Breast epithelium (tissue), 4 donors: ENCODE measurements at regions not wholly inside any gene's neighbourhood (a gene's known extent, or its start where the extent isn't known, plus 50 kb on each side); places are given as distances from the start of the nearest gene placed in this dataset.
"Not testable (repeated sequence)": the region's sequence is repeated elsewhere in the genome, so short reads cannot be mapped to it uniquely, and the experiment has no call there.

ENCODE experiments used
- DNase-seq, 2 donors: peaks; one replicate each; pipeline ENCODE4 v3.0.0-alpha.2; 2019; ENCODE audit warnings: low spot score in 2 of 2
- H3K27ac ChIP-seq, 2 donors: fragments of 200-600 bp; sonication (generic) in 1 of 2; one replicate each; pipeline ENCODE4 v1.5.1; 2016 to 2019; ENCODE audit warnings: mild to moderate bottlenecking in 1 of 2
- H3K27me3 ChIP-seq, 2 donors: fragments of 200-600 bp; sonication (generic) in 1 of 2; one replicate each; pipeline versions ENCODE4 v1.5.1 to v1.6.0; 2017 to 2019; ENCODE audit warnings: control low read depth in 1 of 2, mild to moderate bottlenecking in 1 of 2
- H3K36me3 ChIP-seq: fragments of 200-600 bp; one replicate; pipeline ENCODE4 v1.5.1; 2019
- H3K4me1 ChIP-seq, 2 donors: fragments of 200-600 bp; sonication (generic); one replicate each; pipeline ENCODE4 v1.5.1; 2016 to 2019; ENCODE audit warnings: control low read depth in 1 of 2
- H3K4me3 ChIP-seq, 3 donors: fragments of 200-600 bp; sonication (generic); 1 replicate in 2 of 3; 2 replicates in 1 of 3; pipeline ENCODE4 v1.5.1; 2016 to 2019; ENCODE audit warnings: mild to moderate bottlenecking in 3 of 3, moderate library complexity in 2 of 3
- H3K9me3 ChIP-seq, 2 donors: fragments of 200-600 bp; sonication (generic) in 1 of 2; one replicate each; pipeline ENCODE4 v1.5.1; 2016 to 2019; ENCODE audit warnings: control low read depth in 1 of 2
- POLR2AphosphoS5 ChIP-seq, 3 donors: sonication (generic); formaldehyde crosslinking; IDR thresholded peaks; one replicate each; pipeline ENCODE4 v1.6.1; 2017; ENCODE audit warnings: antibody characterized with exemption in 3 of 3
- intact Hi-C: fragments of 100-400 bp; cut with DNase I; formaldehyde crosslinking; loops from one replicate; pipeline ENCODE4 v1.15.1; 2023; ENCODE audit warnings: low total_unique reads

- H3K36me3 ChIP-seq, H3K9me3 ChIP-seq, H3K4me3 ChIP-seq, H3K4me1 ChIP-seq, H3K27me3 ChIP-seq, intact Hi-C loops, H3K27ac ChIP-seq, DNase-seq: not testable (repeated sequence)
Observed at GRCh38 chr1:120941066-120941465, 51.5 kb downstream of the PPIAL4A start.

GRCh38 chr1:120941836-120942217, 52.3 kb downstream of the PPIAL4A start:
- H3K27ac ChIP-seq, result peak overlapping the region; percentile 55 to 92
- H3K36me3 ChIP-seq, H3K4me1 ChIP-seq, H3K27me3 ChIP-seq, intact Hi-C loops, DNase-seq, H3K9me3 ChIP-seq: not testable (repeated sequence)
- peak overlapping the region; percentile 23 to 67 (median 51) for H3K4me3 ChIP-seq

DNA sequence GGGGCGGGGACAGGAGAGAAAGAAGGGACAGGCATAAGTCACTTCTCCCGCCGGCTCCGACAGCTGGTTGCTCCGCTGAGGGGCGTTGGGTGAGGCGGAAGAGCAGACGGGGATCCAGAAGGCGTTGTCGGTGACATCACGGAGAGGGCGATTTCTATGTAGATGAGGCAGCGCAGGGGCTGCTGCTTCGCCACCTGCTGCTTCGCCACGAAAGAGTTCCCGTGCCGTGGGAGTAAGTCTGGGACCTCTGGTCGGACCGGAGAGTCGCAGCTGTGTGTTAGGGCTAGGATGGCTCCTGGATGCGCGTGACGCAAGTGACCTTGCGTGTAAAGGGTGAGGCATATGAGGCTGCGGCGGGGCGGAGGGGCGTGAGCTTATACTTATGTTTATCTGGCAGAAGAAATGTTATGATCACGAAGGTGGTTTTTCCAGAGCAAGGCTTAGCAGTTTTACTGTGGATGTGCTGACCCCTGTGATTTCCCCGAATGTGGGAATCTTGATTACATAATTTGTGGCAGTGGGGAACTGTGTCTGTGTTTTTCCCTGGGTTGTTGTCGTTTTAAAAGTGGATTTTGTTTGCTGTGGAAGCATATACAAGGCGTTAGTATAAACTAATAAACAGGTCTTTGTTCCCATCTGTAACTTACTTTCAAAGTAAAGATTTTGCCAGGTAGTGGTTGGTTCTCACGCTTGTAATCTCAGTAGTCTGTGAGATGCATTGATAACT, 52.8 kb downstream of the PPIAL4A start:
- peak overlapping the region; percentile 90 to 92 for H3K27ac ChIP-seq
- H3K4me1 ChIP-seq, H3K36me3 ChIP-seq, intact Hi-C loops, H3K27me3 ChIP-seq, H3K9me3 ChIP-seq: not testable (repeated sequence)
- TF ChIP-seq POLR2AphosphoS5 (IDR thresholded peaks at IDR 0.05), result peak in 1 of 3 donors; percentile 64
- peak overlapping the region; percentile 23 to 67 (median 51) for H3K4me3 ChIP-seq
- DNase-seq, result peak in 1 of 2 donors; percentile 63

- H3K9me3 ChIP-seq, H3K27ac ChIP-seq, intact Hi-C loops, H3K4me1 ChIP-seq, DNase-seq, H3K36me3 ChIP-seq, H3K27me3 ChIP-seq, H3K4me3 ChIP-seq: not testable (repeated sequence)
Observed at GRCh38 chr1:120942945-120943319, 53.4 kb downstream of the PPIAL4A start.

- H3K36me3 ChIP-seq, H3K4me1 ChIP-seq, H3K27ac ChIP-seq, intact Hi-C loops, H3K9me3 ChIP-seq, DNase-seq, H3K4me3 ChIP-seq, H3K27me3 ChIP-seq: not testable (repeated sequence)
Observed at GRCh38 chr1:120944691-120945090, 55.1 kb downstream of the PPIAL4A start.

GRCh38 chr1:120945122-120945521, 55.6 kb downstream of the PPIAL4A start:
- H3K27ac ChIP-seq, intact Hi-C loops, H3K27me3 ChIP-seq, H3K9me3 ChIP-seq, H3K36me3 ChIP-seq, DNase-seq, H3K4me1 ChIP-seq, H3K4me3 ChIP-seq: not testable (repeated sequence)

GRCh38 chr1:120947114-120947513, 57.5 kb downstream of the PPIAL4A start:
- H3K27me3 ChIP-seq, H3K9me3 ChIP-seq, intact Hi-C loops: not testable (repeated sequence)

DNA sequence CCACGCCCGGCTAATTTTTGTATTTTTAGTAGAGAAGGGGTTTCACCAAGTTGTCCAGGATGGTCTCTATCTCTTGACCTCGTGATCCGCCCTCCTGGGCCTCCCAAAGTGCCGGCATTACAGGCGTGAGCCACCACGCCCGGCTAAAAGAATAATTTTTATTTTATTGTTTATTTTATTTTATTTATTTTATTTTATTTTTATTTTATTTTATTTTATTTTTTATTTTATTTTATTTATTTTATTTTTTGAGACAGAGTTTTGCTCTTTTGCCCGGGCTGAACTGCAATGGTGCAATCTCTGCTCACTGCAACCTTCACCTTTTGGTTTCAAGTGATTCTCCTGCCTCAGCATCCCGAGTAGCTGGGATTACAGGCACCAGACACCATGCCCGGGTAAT, 60.2 kb downstream of the PPIAL4A start:
- H3K36me3 ChIP-seq, H3K27ac ChIP-seq, H3K27me3 ChIP-seq, H3K9me3 ChIP-seq, DNase-seq, H3K4me1 ChIP-seq, intact Hi-C loops, H3K4me3 ChIP-seq: not testable (repeated sequence)

More at GRCh38 chr1:120947114-120947513, 57.5 kb downstream of the PPIAL4A start:
- H3K4me3 ChIP-seq, DNase-seq, H3K36me3 ChIP-seq, H3K4me1 ChIP-seq: not testable (repeated sequence)
- peak overlapping the region; percentile 12 to 55 for H3K27ac ChIP-seq

GRCh38 chr1:120950633-120951032, 61.1 kb downstream of the PPIAL4A start:
- H3K27me3 ChIP-seq, H3K9me3 ChIP-seq, H3K4me1 ChIP-seq, H3K27ac ChIP-seq, H3K36me3 ChIP-seq, H3K4me3 ChIP-seq, intact Hi-C loops, DNase-seq: not testable (repeated sequence)

DNA sequence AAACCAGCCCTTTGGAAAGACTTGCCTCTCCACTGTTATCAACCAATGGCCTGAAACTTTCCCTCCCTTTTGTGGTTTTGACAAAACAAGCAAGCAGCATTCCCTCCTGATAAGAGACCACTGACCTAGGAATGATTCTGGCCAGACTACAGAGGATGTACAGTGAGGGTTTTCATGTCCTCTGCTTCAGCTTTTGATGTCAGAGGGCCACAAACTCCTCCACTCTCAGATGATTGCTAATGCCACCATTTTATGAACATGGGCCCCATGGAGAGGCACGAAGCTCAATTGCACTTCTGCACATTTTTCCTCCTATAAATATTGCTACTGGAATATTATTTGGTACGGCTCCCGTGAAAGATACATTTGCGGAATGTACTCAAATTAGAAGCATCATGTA, 61.5 kb downstream of the PPIAL4A start:
- intact Hi-C loops, H3K27me3 ChIP-seq, H3K27ac ChIP-seq, H3K4me1 ChIP-seq, H3K9me3 ChIP-seq, DNase-seq, H3K4me3 ChIP-seq, H3K36me3 ChIP-seq: not testable (repeated sequence)

- peak overlapping the region in 1 of 3 donors; percentile 29 for H3K4me3 ChIP-seq
- H3K9me3 ChIP-seq, H3K27ac ChIP-seq, H3K4me1 ChIP-seq, H3K27me3 ChIP-seq, DNase-seq, H3K36me3 ChIP-seq, intact Hi-C loops: not testable (repeated sequence)
Observed at GRCh38 chr1:120952207-120952870, 62.8 kb downstream of the PPIAL4A start.

GRCh38 chr1:120952871-120953265, 63.3 kb downstream of the PPIAL4A start:
- H3K27me3 ChIP-seq, intact Hi-C loops, DNase-seq, H3K4me1 ChIP-seq, H3K36me3 ChIP-seq, H3K9me3 ChIP-seq, H3K27ac ChIP-seq: not testable (repeated sequence)
- H3K4me3 ChIP-seq, result peak overlapping the region in 1 of 3 donors; percentile 29
